Osteoblast (primary cell): ENCODE measurements at regions not wholly inside any gene's neighbourhood (a gene's known extent, or its start where the extent isn't known, plus 50 kb on each side); places are given as distances from the start of the nearest gene placed in this dataset.

Source experiments
- DNase-seq: peaks from one replicate; pipeline ENCODE4 v3.0.0; 2011; ENCODE audit warnings: low spot score, mixed read lengths; ENCODE audit not compliant: insufficient read length; ENCODE audit errors: missing footprints
- H2AFZ ChIP-seq: 2 replicates; pipeline ENCODE4 v1.6.0; 2011; ENCODE audit warnings: mild to moderate bottlenecking, low read length
- H3K27ac ChIP-seq: 2 replicates; pipeline ENCODE4 v1.5.1; 2011; ENCODE audit warnings: mild to moderate bottlenecking, low read depth, low read length, moderate library complexity
- H3K27me3 ChIP-seq: 2 replicates; pipeline ENCODE4 v1.6.0; 2012; ENCODE audit warnings: mild to moderate bottlenecking, control low read depth, inconsistent platforms, low read length, moderate library complexity; ENCODE audit not compliant: insufficient read depth
- H3K36me3 ChIP-seq: 2 replicates; pipeline ENCODE4 v1.5.1; 2011; ENCODE audit warnings: mild to moderate bottlenecking, low read length, control low read depth, moderate library complexity; ENCODE audit not compliant: insufficient read depth
- H3K4me1 ChIP-seq: 2 replicates; pipeline ENCODE4 v1.5.1; 2011; ENCODE audit warnings: mild to moderate bottlenecking, low read length, control low read depth, moderate library complexity; ENCODE audit not compliant: insufficient read depth
- H3K4me2 ChIP-seq: 2 replicates; pipeline ENCODE4 v1.6.0; 2011; ENCODE audit warnings: mild to moderate bottlenecking, low read length; ENCODE audit not compliant: insufficient read depth
- H3K4me3 ChIP-seq: fragments of 200-600 bp; sonication (generic); 3 replicates; pipeline ENCODE4 v1.5.1; 2012; ENCODE audit warnings: mild to moderate bottlenecking, low read length, inconsistent platforms; ENCODE audit not compliant: insufficient read depth
- H3K79me2 ChIP-seq: 2 replicates; pipeline ENCODE4 v1.6.0; 2012; ENCODE audit warnings: mild to moderate bottlenecking, low read length, control low read depth, inconsistent platforms; ENCODE audit not compliant: insufficient read depth
- H3K9me3 ChIP-seq: 2 replicates; pipeline ENCODE4 v1.5.1; 2011; ENCODE audit warnings: low read depth, low read length, control low read depth
- H4K20me1 ChIP-seq: 2 replicates; pipeline ENCODE4 v1.6.0; 2012; ENCODE audit warnings: mild to moderate bottlenecking, low read length, control low read depth; ENCODE audit not compliant: insufficient read depth
- CTCF ChIP-seq: IDR thresholded peaks from 2 replicates; pipeline ENCODE4 v1.5.1; 2011; ENCODE audit warnings: mild to moderate bottlenecking, low read depth, low read length, moderate library complexity; ENCODE audit errors: extremely low read depth

DNA sequence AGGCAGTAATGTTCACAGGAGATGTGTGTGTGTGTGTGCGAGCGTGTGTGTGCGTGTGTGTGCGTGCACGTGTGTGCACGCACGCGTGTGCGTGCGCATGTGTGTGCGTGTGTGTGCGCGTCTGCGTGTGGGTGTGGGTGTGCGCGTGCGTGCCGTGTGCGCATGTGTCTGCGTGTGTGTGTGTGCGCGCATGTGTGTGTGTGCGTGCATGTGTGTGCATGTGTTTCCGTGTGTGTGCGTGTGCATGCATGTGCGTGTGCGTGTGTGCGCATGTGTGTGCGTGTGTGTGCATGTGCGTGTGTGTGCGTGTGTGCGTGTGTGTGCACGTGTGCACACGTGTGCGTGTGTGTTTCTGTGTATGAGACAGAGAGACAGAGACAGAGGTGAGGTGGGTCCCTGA lies 136.0 kb upstream of the CST7 start:
- Histone ChIP-seq H3K27ac (no peak overlapping the region), H3K4me3 (no peak overlapping the region), H3K36me3 (no peaks in the 10 kb centered on the region), H4K20me1 (no peaks in the 10 kb centered on the region), H3K27me3 (no peaks in the 10 kb centered on the region), H3K9me3 (no peaks in the 10 kb centered on the region), H3K4me2 (no peak overlapping the region), H3K4me1 (no peaks in the 10 kb centered on the region), H2AFZ (no peak overlapping the region), H3K79me2 (no peaks in the 10 kb centered on the region)
- DNase-seq = peak; percentile 36
- no peak for TF ChIP-seq CTCF

GRCh38 chr20:24813496-24813895 lies 135.6 kb upstream of the CST7 start:
- no peak overlapping the region for H3K27ac ChIP-seq
- H3K4me2 ChIP-seq = no peak overlapping the region
- H3K79me2 ChIP-seq = no peaks in the 10 kb centered on the region
- H2AFZ ChIP-seq = no peak overlapping the region
- no peaks in the 10 kb centered on the region for H4K20me1 ChIP-seq
- H3K27me3 ChIP-seq = no peaks in the 10 kb centered on the region
- no peaks in the 10 kb centered on the region for H3K9me3 ChIP-seq
- no peaks in the 10 kb centered on the region for H3K4me1 ChIP-seq
- no peak for TF ChIP-seq CTCF
- DNase-seq = peak; percentile 51
- no peaks in the 10 kb centered on the region for H3K36me3 ChIP-seq
- no peak overlapping the region for H3K4me3 ChIP-seq

DNA sequence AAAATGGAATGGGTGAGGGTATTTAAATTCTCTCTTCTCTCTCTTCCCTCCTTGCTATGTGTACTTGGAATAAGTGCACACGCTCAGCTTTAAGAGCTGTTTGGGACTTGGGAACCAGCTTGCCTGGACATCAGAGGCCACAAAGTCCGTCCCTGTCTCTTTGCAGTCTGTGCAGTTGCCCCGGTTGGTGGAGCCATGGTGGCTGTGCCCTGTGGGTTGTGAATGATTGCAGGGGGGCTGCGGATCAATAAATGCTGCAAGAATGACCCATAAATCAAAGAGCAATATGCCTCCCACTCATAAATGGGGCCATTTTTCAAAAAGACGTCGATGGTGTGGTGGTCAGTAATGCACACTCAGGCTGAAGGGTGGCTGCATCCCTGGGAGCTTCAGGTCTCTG lies 135.1 kb upstream of the CST7 start:
- no peaks in the 10 kb centered on the region for H3K79me2 ChIP-seq
- no peaks in the 10 kb centered on the region for H3K4me1 ChIP-seq
- DNase-seq = peak; percentile 37
- H3K27me3 ChIP-seq = no peaks in the 10 kb centered on the region
- H3K4me2 ChIP-seq = no peak overlapping the region
- H4K20me1 ChIP-seq = no peaks in the 10 kb centered on the region
- H2AFZ ChIP-seq = no peak overlapping the region
- H3K27ac ChIP-seq = no peak overlapping the region
- H3K4me3 ChIP-seq = no peak overlapping the region
- H3K36me3 ChIP-seq = no peaks in the 10 kb centered on the region
- H3K9me3 ChIP-seq = no peaks in the 10 kb centered on the region
- TF ChIP-seq CTCF = no peak

DNA sequence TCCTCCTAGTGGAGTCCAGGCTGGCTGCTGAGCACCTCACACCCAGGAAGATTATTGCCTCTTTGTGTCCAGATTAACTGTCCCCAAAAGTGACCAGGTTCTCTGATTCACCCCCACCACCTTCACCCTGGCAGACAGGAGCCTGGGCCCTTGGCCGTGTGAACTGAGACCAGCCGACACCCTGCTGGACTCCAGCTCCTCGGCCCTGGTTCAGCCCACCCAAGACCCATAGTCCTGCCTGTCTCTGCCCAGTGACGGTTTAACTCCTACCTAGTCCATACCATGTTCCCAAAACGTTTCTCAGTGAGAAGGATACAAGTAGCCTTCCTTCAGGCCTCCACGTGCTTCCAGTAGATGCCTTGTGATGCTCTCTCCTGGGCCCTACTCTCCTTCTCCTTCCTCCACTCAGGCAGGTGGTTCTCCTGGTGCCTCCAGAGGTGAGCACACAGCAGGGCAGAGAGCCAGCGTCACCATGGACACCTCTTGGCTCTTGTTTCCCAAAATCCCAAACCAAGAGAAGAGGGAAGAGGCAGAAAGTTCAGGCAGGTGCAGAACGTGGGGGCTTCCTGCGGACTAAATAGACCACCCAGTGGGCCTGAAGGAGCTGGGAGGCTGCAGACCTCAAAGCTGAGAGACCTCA lies 134.4 kb upstream of the CST7 start:
- Histone ChIP-seq H4K20me1 (no peaks in the 10 kb centered on the region), H2AFZ (no peak overlapping the region), H3K79me2 (no peaks in the 10 kb centered on the region), H3K4me2 (no peak overlapping the region), H3K27me3 (no peaks in the 10 kb centered on the region), H3K36me3 (no peaks in the 10 kb centered on the region), H3K9me3 (no peaks in the 10 kb centered on the region), H3K4me1 (no peaks in the 10 kb centered on the region), H3K27ac (no peak overlapping the region), H3K4me3 (no peak overlapping the region)
- peak; percentile 50 for DNase-seq
- TF ChIP-seq CTCF = no peak
